Cardiac muscle cell (in vitro differentiated cells and primary cell): ENCODE measurements at regions not wholly inside any gene's neighbourhood (a gene's known extent, or its start where the extent isn't known, plus 50 kb on each side); places are given as distances from the start of the nearest gene placed in this dataset.

Experiments used
- DNase-seq, 2 donors: peaks; one replicate each; pipeline versions ENCODE4 v3.0.0 to v3.0.0-alpha.2; 2010 to 2017; ENCODE audit warnings: low read depth in 1 of 2, low spot score in 1 of 2
- H3K27ac ChIP-seq: fragments of 200-600 bp; sonication (generic); 2 replicates; pipeline ENCODE4 v1.5.1; 2016
- H3K27me3 ChIP-seq: fragments of 200-600 bp; sonication (generic); 2 replicates; pipeline ENCODE4 v1.6.0; 2016; ENCODE audit warnings: control low read depth
- H3K36me3 ChIP-seq: fragments of 200-600 bp; sonication (generic); 2 replicates; pipeline ENCODE4 v1.5.1; 2016; ENCODE audit warnings: control low read depth
- H3K4me1 ChIP-seq: fragments of 200-600 bp; sonication (generic); 2 replicates; pipeline ENCODE4 v1.8.1; 2017; ENCODE audit warnings: low read depth, mild to moderate bottlenecking, mixed run types
- H3K4me3 ChIP-seq: fragments of 200-600 bp; sonication (generic); 2 replicates; pipeline ENCODE4 v1.5.1; 2016; ENCODE audit warnings: mild to moderate bottlenecking
- H3K9me3 ChIP-seq: fragments of 200-600 bp; sonication (generic); 2 replicates; pipeline ENCODE4 v1.5.1; 2017; ENCODE audit warnings: low read depth, mild to moderate bottlenecking, control low read depth
- TF ChIP-seq, protein P1 (sequence below): IDR thresholded peaks from 2 replicates; pipeline ENCODE4 v1.5.1; 2012; ENCODE audit warnings: low read depth, mild to moderate bottlenecking, low read length

DNA sequence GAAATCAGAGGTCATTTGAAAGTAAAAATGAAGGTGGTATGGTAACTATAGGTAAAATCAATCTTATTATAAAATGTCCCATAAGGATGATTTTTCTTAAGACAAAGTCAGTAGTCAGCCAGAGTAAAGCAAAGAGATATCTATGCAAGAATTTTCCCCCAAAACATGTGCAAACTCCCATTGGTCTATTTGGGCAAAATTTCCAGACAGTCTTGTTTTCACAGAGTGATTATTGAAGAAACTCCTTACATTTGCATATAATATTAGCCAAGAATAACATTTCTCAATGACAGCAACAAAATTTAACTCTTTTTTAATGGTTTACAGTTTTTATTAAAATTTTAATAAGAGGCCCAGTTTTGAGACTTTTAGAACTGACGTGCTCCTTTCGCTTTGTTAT is 406.1 kb upstream of the GRAMD2B start:
- Histone ChIP-seq H3K27me3 (no peaks in the 10 kb centered on the region), H3K27ac (no peak overlapping the region), H3K36me3 (no peaks in the 10 kb centered on the region), H3K9me3 (no peaks in the 10 kb centered on the region), H3K4me1 (peaks cover 9% of the 10 kb centered on the region), H3K4me3 (no peak overlapping the region)
- TF ChIP-seq, protein P1, sequence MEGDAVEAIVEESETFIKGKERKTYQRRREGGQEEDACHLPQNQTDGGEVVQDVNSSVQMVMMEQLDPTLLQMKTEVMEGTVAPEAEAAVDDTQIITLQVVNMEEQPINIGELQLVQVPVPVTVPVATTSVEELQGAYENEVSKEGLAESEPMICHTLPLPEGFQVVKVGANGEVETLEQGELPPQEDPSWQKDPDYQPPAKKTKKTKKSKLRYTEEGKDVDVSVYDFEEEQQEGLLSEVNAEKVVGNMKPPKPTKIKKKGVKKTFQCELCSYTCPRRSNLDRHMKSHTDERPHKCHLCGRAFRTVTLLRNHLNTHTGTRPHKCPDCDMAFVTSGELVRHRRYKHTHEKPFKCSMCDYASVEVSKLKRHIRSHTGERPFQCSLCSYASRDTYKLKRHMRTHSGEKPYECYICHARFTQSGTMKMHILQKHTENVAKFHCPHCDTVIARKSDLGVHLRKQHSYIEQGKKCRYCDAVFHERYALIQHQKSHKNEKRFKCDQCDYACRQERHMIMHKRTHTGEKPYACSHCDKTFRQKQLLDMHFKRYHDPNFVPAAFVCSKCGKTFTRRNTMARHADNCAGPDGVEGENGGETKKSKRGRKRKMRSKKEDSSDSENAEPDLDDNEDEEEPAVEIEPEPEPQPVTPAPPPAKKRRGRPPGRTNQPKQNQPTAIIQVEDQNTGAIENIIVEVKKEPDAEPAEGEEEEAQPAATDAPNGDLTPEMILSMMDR: no peak
- no peak for DNase-seq

DNA sequence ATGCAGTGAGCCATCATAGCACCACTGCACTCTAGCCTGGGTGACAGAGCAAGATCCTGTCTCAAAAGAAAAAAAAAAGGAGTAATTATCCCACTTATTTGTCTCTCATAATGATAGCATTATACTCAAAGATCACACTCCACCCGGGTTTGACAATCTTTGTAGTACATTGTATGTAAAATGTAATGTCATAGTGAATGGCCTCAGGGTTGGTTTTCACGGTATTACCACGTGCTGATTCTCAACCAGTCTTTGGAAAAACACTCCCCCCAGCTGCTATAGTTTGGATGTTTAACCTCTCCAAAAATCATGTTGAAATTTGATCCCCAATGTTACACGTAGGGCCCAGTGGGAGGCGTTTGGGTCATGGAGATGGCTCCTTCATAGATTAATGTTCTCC is 402.4 kb upstream of the GRAMD2B start:
- Histone ChIP-seq H3K4me3 (no peak overlapping the region), H3K4me1 (no peaks in the 10 kb centered on the region), H3K27ac (no peak overlapping the region), H3K9me3 (no peaks in the 10 kb centered on the region), H3K36me3 (no peaks in the 10 kb centered on the region), H3K27me3 (no peaks in the 10 kb centered on the region)
- no peak for DNase-seq
- TF ChIP-seq, protein P1: no peak

GRCh38 chr5:126023994-126024441 is 399.2 kb upstream of the GRAMD2B start:
- H3K27ac ChIP-seq: no peak overlapping the region
- no peaks in the 10 kb centered on the region for H3K36me3 ChIP-seq
- H3K4me3 ChIP-seq: no peak overlapping the region
- TF ChIP-seq, protein P1: no peak
- no peak for DNase-seq
- no peaks in the 10 kb centered on the region for H3K27me3 ChIP-seq
- H3K4me1 ChIP-seq: no peaks in the 10 kb centered on the region
- H3K9me3 ChIP-seq: no peaks in the 10 kb centered on the region

- H3K9me3 ChIP-seq: no peaks in the 10 kb centered on the region
- TF ChIP-seq, protein P1: no peak
- no peak for DNase-seq
- H3K27me3 ChIP-seq: no peaks in the 10 kb centered on the region
- H3K36me3 ChIP-seq: no peaks in the 10 kb centered on the region
- H3K4me1 ChIP-seq: no peaks in the 10 kb centered on the region
- H3K27ac ChIP-seq: no peak overlapping the region
- H3K4me3 ChIP-seq: no peak overlapping the region
Observed at GRCh38 chr5:126027149-126027548, 396.1 kb upstream of the GRAMD2B start.

GRCh38 chr5:126027652-126028051 is 395.6 kb upstream of the GRAMD2B start:
- no peaks in the 10 kb centered on the region for H3K9me3 ChIP-seq

More at GRCh38 chr5:126027652-126028051, 395.6 kb upstream of the GRAMD2B start:
- no peaks in the 10 kb centered on the region for H3K4me1 ChIP-seq
- no peaks in the 10 kb centered on the region for H3K27me3 ChIP-seq
- H3K4me3 ChIP-seq: no peak overlapping the region
- TF ChIP-seq, protein P1: no peak
- DNase-seq: no peak
- no peaks in the 10 kb centered on the region for H3K36me3 ChIP-seq
- H3K27ac ChIP-seq: no peak overlapping the region
